Mammary epithelial cell (primary cell): ENCODE measurements at regions not wholly inside any gene's neighbourhood (a gene's known extent, or its start where the extent isn't known, plus 50 kb on each side); places are given as distances from the start of the nearest gene placed in this dataset.
"Not testable (repeated sequence)": the region's sequence is repeated elsewhere in the genome, so short reads cannot be mapped to it uniquely, and the experiment has no call there.

Source experiments
- CTCF ChIP-seq, 2 donors: IDR thresholded peaks in 1 of 2; conservative IDR thresholded peaks in 1 of 2; 2 replicates each; pipeline ENCODE4 v1.5.1; 2011 to 2012; ENCODE audit warnings: inconsistent platforms in 2 of 2, low read length in 2 of 2, mild to moderate bottlenecking in 2 of 2, control low read depth in 1 of 2, low read depth in 1 of 2; ENCODE audit not compliant: insufficient read depth in 1 of 2; ENCODE audit errors: extremely low read depth in 1 of 2
- EZH2 ChIP-seq: IDR thresholded peaks from 2 replicates; pipeline ENCODE4 v1.6.1; 2012; ENCODE audit warnings: low read length, inconsistent platforms, borderline replicate concordance

GRCh38 chr15:22137572-22137971, 57.2 kb downstream of the OR4M2 start:
- not testable (repeated sequence) for TF ChIP-seq CTCF (conservative IDR thresholded peaks at IDR 0.05 in 1 of 2, IDR thresholded peaks at IDR 0.05 in 1 of 2; ENCODE audit: extremely low read depth in 1 of 2, insufficient read depth in 1 of 2, low read depth in 1 of 2, low read length in 2 of 2); EZH2
